Keratinocyte (primary cell): ENCODE measurements at regions not wholly inside any gene's neighbourhood (a gene's known extent, or its start where the extent isn't known, plus 50 kb on each side); places are given as distances from the start of the nearest gene placed in this dataset.

Source experiments
- DNase-seq: peaks from one replicate; pipeline ENCODE4 v3.0.0-alpha.2; 2011; ENCODE audit warnings: low read depth, missing footprints, low spot score
- FAIRE-seq: peaks from 2 replicates; lab custom pipeline; 2011; peaks lifted over from hg19 to GRCh38; lab: Jason Lieb, UNC
- H2AFZ ChIP-seq: 2 replicates; pipeline ENCODE4 v1.6.0; 2012; ENCODE audit warnings: low read length, control low read depth, inconsistent platforms; ENCODE audit not compliant: control insufficient read depth
- H3K27ac ChIP-seq: 2 replicates; pipeline ENCODE4 v1.5.1; 2011; ENCODE audit warnings: low read length; ENCODE audit not compliant: control insufficient read depth, insufficient read depth
- H3K27me3 ChIP-seq: 3 replicates; pipeline ENCODE4 v1.6.0; 2011; ENCODE audit warnings: low read length; ENCODE audit not compliant: control insufficient read depth, insufficient read depth; ENCODE audit errors: extremely low read depth
- H3K36me3 ChIP-seq, 2 experiments: 2 replicates in 1 of 2; 3 replicates in 1 of 2; pipeline ENCODE4 v1.5.1; 2011; ENCODE audit warnings: low read length in 2 of 2, mild to moderate bottlenecking in 1 of 2; ENCODE audit not compliant: control insufficient read depth in 2 of 2, insufficient read depth in 2 of 2; ENCODE audit errors: extremely low read depth in 1 of 2
- H3K4me1 ChIP-seq: 3 replicates; pipeline ENCODE4 v1.5.1; 2011; ENCODE audit warnings: low read length; ENCODE audit not compliant: control insufficient read depth, insufficient read depth; ENCODE audit errors: extremely low read depth
- H3K4me2 ChIP-seq: 3 replicates; pipeline ENCODE4 v1.6.0; 2011; ENCODE audit warnings: low read depth, low read length; ENCODE audit not compliant: control insufficient read depth, insufficient read depth; ENCODE audit errors: extremely low read depth
- H3K4me3 ChIP-seq, 3 experiments: fragments of 200-600 bp in 1 of 3; sonication (generic) in 1 of 3; 2 replicates in 2 of 3; 3 replicates in 1 of 3; pipeline ENCODE4 v1.5.1; 2011 to 2016; ENCODE audit warnings: low read length in 3 of 3, mild to moderate bottlenecking in 3 of 3, control low read depth in 2 of 3, inconsistent platforms in 1 of 3, low read depth in 1 of 3, mixed read lengths in 1 of 3, mixed run types in 1 of 3, moderate library complexity in 1 of 3; ENCODE audit not compliant: control insufficient read depth in 2 of 3, insufficient read depth in 2 of 3; ENCODE audit errors: extremely low read depth in 1 of 3
- H3K79me2 ChIP-seq: 2 replicates; pipeline ENCODE4 v1.6.0; 2012; ENCODE audit warnings: low read length; ENCODE audit not compliant: control insufficient read depth, insufficient read depth
- H3K9ac ChIP-seq: 3 replicates; pipeline ENCODE4 v1.6.0; 2011; ENCODE audit warnings: low read length; ENCODE audit not compliant: control insufficient read depth, insufficient read depth; ENCODE audit errors: extremely low read depth
- H3K9me1 ChIP-seq: 3 replicates; pipeline ENCODE4 v1.6.0; 2011; ENCODE audit warnings: low read length; ENCODE audit not compliant: control insufficient read depth, insufficient read depth; ENCODE audit errors: extremely low read depth
- H3K9me3 ChIP-seq: 2 replicates; pipeline ENCODE4 v1.5.1; 2012; ENCODE audit warnings: low read depth, low read length; ENCODE audit not compliant: control insufficient read depth
- H4K20me1 ChIP-seq: 3 replicates; pipeline ENCODE4 v1.6.0; 2011; ENCODE audit warnings: low read length; ENCODE audit not compliant: control insufficient read depth, insufficient read depth; ENCODE audit errors: extremely low read depth
- EZH2 ChIP-seq: IDR thresholded peaks from one replicate; pipeline ENCODE4 v1.6.1; 2012; ENCODE audit warnings: inconsistent platforms, mild to moderate bottlenecking, low read length, moderate library complexity
- dilution Hi-C: fragments of 300-500 bp; cut with MboI; formaldehyde crosslinking; loops from one replicate; pipeline ENCODE4 v1.7.0; 2020; ENCODE audit warnings: low sequenced_read_pairs; ENCODE audit not compliant: extremely low pct_ligation_motif_present
- TF ChIP-seq, protein P1 (sequence below), 3 experiments: IDR thresholded peaks in 1 of 3; conservative IDR thresholded peaks in 1 of 3; optimal IDR thresholded peaks in 1 of 3; 2 replicates in 2 of 3; 3 replicates in 1 of 3; pipeline versions ENCODE3 to v1.5.1; 2011; ENCODE audit warnings: low read length in 3 of 3, mild to moderate bottlenecking in 3 of 3, moderate library complexity in 2 of 3, control low read depth in 1 of 3, inconsistent platforms in 1 of 3; ENCODE audit not compliant: insufficient read depth in 2 of 3; ENCODE audit errors: extremely low read depth in 1 of 3

DNA sequence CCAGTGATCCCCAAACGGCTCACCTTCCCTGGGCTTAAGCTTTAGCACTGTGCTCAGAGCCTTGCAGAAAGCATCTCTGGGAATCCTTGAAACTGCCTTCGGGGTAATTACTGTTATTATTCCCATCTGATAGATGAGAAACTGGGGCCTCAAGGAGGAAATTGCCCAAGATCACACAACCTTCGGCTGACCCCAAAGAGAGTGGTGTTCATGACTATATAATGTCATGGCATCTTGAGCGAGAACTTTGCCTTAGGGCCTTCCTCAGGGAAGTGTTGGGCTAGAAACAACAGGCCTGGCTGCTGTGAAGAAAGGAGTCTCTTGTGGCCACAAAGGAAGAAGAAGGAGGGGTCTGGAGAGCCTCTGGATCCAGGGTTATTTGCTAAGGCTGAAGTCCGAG, 388.7 kb upstream of the CFAP20DC start:
- H3K79me2 ChIP-seq: no peaks in the 10 kb centered on the region
- DNase-seq: no peak
- H3K9ac ChIP-seq: no peak overlapping the region
- TF ChIP-seq, protein P1, sequence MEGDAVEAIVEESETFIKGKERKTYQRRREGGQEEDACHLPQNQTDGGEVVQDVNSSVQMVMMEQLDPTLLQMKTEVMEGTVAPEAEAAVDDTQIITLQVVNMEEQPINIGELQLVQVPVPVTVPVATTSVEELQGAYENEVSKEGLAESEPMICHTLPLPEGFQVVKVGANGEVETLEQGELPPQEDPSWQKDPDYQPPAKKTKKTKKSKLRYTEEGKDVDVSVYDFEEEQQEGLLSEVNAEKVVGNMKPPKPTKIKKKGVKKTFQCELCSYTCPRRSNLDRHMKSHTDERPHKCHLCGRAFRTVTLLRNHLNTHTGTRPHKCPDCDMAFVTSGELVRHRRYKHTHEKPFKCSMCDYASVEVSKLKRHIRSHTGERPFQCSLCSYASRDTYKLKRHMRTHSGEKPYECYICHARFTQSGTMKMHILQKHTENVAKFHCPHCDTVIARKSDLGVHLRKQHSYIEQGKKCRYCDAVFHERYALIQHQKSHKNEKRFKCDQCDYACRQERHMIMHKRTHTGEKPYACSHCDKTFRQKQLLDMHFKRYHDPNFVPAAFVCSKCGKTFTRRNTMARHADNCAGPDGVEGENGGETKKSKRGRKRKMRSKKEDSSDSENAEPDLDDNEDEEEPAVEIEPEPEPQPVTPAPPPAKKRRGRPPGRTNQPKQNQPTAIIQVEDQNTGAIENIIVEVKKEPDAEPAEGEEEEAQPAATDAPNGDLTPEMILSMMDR (optimal IDR thresholded peaks at IDR 0.05 in 1 of 3, IDR thresholded peaks at IDR 0.05 in 1 of 3, conservative IDR thresholded peaks at IDR 0.05 in 1 of 3; ENCODE audit: extremely low read depth in 1 of 3, insufficient read depth in 2 of 3, low read length in 3 of 3): no peak
- H4K20me1 ChIP-seq: no peaks in the 10 kb centered on the region
- no peaks in the 10 kb centered on the region for H3K9me3 ChIP-seq
- dilution Hi-C loops: no loop called here
- no peaks in the 10 kb centered on the region for H3K4me1 ChIP-seq
- no peak overlapping the region for H2AFZ ChIP-seq
- H3K9me1 ChIP-seq: no peaks in the 10 kb centered on the region
- H3K27ac ChIP-seq: no peak overlapping the region
- H3K36me3 ChIP-seq: no peaks in the 10 kb centered on the region
- no peak overlapping the region for H3K4me3 ChIP-seq
- H3K27me3 ChIP-seq: no peaks in the 10 kb centered on the region
- H3K4me2 ChIP-seq: no peak overlapping the region
- no peak for FAIRE-seq

- Histone ChIP-seq H3K27ac (no peak overlapping the region), H3K36me3 (no peaks in the 10 kb centered on the region), H3K27me3 (no peaks in the 10 kb centered on the region), H3K9me3 (no peaks in the 10 kb centered on the region), H3K9me1 (no peaks in the 10 kb centered on the region), H3K79me2 (no peaks in the 10 kb centered on the region), H3K9ac (no peak overlapping the region), H2AFZ (no peak overlapping the region), H4K20me1 (no peaks in the 10 kb centered on the region), H3K4me3 (no peak overlapping the region), H3K4me1 (no peaks in the 10 kb centered on the region), H3K4me2 (no peak overlapping the region)
- FAIRE-seq (no peak), DNase-seq (no peak)
- dilution Hi-C loops: no loop called here
- TF ChIP-seq, protein P1 (optimal IDR thresholded peaks at IDR 0.05 in 1 of 3, IDR thresholded peaks at IDR 0.05 in 1 of 3, conservative IDR thresholded peaks at IDR 0.05 in 1 of 3; ENCODE audit: extremely low read depth in 1 of 3, insufficient read depth in 2 of 3, low read length in 3 of 3): no peak
- no peak for TF ChIP-seq EZH2
These were observed 386.5 kb upstream of the CFAP20DC start for GRCh38 chr3:59436164-59436958.
